Nephron progenitor cell (in vitro differentiated cells): ENCODE measurements at regions not wholly inside any gene's neighbourhood (a gene's known extent, or its start where the extent isn't known, plus 50 kb on each side); places are given as distances from the start of the nearest gene placed in this dataset.

Source experiments
- DNase-seq: peaks from one replicate; pipeline ENCODE4 v3.0.0; 2021
- H3K27ac Mint-ChIP-seq: 2 replicates; pipeline ENCODE4 v1.8.0; 2021; ENCODE audit warnings: mild to moderate bottlenecking, moderate library complexity, mixed read lengths
- H3K27me3 Mint-ChIP-seq: 2 replicates; pipeline ENCODE4 v1.8.0; 2021; ENCODE audit warnings: mild to moderate bottlenecking, low read depth, mixed read lengths; ENCODE audit not compliant: poor library complexity
- H3K36me3 Mint-ChIP-seq: 2 replicates; pipeline ENCODE4 v1.8.0; 2021; ENCODE audit warnings: low read depth, mixed read lengths
- H3K4me1 Mint-ChIP-seq: 2 replicates; pipeline ENCODE4 v1.8.0; 2021; ENCODE audit warnings: mixed read lengths
- H3K4me3 Mint-ChIP-seq: 2 replicates; pipeline ENCODE4 v1.8.0; 2021; ENCODE audit warnings: mild to moderate bottlenecking, moderate library complexity, mixed read lengths
- H3K9me3 Mint-ChIP-seq: 2 replicates; pipeline ENCODE4 v1.8.0; 2021; ENCODE audit warnings: mild to moderate bottlenecking, moderate library complexity, mixed read lengths
- CTCF ChIP-seq: fragments of 200-600 bp; sonication (generic); IDR thresholded peaks from 2 replicates; pipeline ENCODE4 v1.5.0; 2021; ENCODE audit warnings: antibody characterized with exemption

DNA sequence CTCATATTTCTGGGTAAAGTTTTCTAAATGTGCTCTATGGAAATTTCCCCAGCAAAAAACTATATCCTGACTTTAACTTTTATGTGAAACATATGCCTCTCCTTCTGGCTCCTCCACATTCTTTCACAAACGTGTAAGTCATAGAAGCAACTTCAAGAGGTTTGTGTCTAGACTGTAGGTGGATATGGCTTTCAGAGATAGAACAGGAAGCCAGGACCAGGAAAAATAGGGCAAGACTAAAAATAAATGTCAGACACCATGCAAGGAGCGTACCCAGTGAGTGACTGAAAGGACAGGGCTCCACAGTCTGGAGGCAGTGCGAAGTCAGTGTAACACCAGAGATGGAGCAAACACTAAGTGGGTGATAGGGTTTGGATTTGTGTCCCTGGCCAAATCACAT is 240.7 kb downstream of the COX7C start:
- no peak for TF ChIP-seq CTCF
- H3K4me1 Mint-ChIP-seq, result peaks cover 19% of the 10 kb centered on the region
- H3K36me3 Mint-ChIP-seq, result no peaks in the 10 kb centered on the region
- H3K27ac Mint-ChIP-seq, result no peak overlapping the region
- no peaks in the 10 kb centered on the region for H3K9me3 Mint-ChIP-seq
- H3K27me3 Mint-ChIP-seq, result peaks cover 3% of the 10 kb centered on the region
- DNase-seq, result no peak
- no peak overlapping the region for H3K4me3 Mint-ChIP-seq

DNA sequence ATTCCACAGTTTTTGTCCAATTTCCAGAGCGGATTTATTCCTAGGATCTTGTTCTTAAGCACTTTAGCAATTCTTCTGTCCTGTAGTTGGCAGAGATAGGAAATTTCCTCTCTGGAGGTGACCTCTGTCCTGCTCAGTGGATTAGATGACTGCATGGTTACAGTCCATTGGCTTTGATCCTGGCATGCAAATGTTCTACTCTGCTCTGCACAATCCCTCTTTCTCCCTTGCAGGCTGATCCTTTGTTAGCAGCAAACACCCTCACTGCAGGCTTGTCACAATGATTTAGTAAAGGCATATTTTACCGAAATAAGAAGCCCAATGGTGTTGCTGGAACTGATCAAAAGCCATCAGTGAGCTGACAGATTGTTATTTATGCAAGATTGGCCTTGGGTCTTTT is 243.8 kb downstream of the COX7C start:
- H3K9me3 Mint-ChIP-seq, result no peaks in the 10 kb centered on the region
- H3K27ac Mint-ChIP-seq, result no peak overlapping the region
- no peak overlapping the region for H3K4me3 Mint-ChIP-seq
- H3K27me3 Mint-ChIP-seq, result peaks cover 3% of the 10 kb centered on the region
- H3K4me1 Mint-ChIP-seq, result peaks cover 19% of the 10 kb centered on the region
- no peak for TF ChIP-seq CTCF
- DNase-seq, result peak; percentile 16
- no peaks in the 10 kb centered on the region for H3K36me3 Mint-ChIP-seq

- no peak for TF ChIP-seq CTCF
- Mint-ChIP-seq H3K27ac (peak overlapping the region; percentile 41), H3K4me3 (no peak overlapping the region), H3K4me1 (peaks cover 19% of the 10 kb centered on the region), H3K9me3 (no peaks in the 10 kb centered on the region), H3K36me3 (no peaks in the 10 kb centered on the region), H3K27me3 (no peaks in the 10 kb centered on the region)
- no peak for DNase-seq
These were observed 244.4 kb downstream of the COX7C start for GRCh38 chr5:86862093-86862492.

GRCh38 chr5:86864051-86864450 is 246.3 kb downstream of the COX7C start:
- Mint-ChIP-seq H3K27ac (no peak overlapping the region), H3K9me3 (no peaks in the 10 kb centered on the region), H3K4me1 (peaks cover 19% of the 10 kb centered on the region), H3K27me3 (no peaks in the 10 kb centered on the region), H3K36me3 (no peaks in the 10 kb centered on the region), H3K4me3 (no peak overlapping the region)
- DNase-seq, result no peak
- no peak for TF ChIP-seq CTCF

GRCh38 chr5:86865256-86865785 is 247.6 kb downstream of the COX7C start:
- DNase-seq, result no peak
- no peak for TF ChIP-seq CTCF
- no peak overlapping the region for H3K4me3 Mint-ChIP-seq
- H3K4me1 Mint-ChIP-seq, result peaks cover 19% of the 10 kb centered on the region
- no peaks in the 10 kb centered on the region for H3K36me3 Mint-ChIP-seq
- no peak overlapping the region for H3K27ac Mint-ChIP-seq
- H3K27me3 Mint-ChIP-seq, result no peaks in the 10 kb centered on the region
- no peaks in the 10 kb centered on the region for H3K9me3 Mint-ChIP-seq

DNA sequence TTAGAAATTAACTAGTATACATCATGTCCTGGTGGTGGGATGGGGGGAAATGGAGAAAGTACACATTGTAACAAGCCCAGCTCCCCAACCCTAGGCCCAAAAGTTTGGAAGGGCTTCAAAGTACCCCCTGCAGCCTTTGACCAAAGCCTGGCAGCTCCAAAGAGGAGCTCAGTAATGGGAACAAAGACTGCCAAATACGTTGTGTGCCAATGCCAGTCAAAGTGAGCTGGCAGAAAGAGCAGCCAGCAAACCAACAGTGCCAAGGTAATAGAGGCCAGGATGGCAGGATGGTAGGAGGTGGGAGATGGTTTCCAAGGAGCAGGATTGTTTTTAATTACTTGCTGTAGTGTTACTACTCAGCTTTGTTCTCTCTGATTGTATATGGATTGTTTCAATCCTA is 248.3 kb downstream of the COX7C start:
- no peak for TF ChIP-seq CTCF
- H3K9me3 Mint-ChIP-seq, result no peaks in the 10 kb centered on the region
- no peak overlapping the region for H3K27ac Mint-ChIP-seq
- no peak overlapping the region for H3K4me3 Mint-ChIP-seq
- DNase-seq, result no peak
- H3K27me3 Mint-ChIP-seq, result no peaks in the 10 kb centered on the region
- no peaks in the 10 kb centered on the region for H3K36me3 Mint-ChIP-seq
- peaks cover 18% of the 10 kb centered on the region for H3K4me1 Mint-ChIP-seq
